LNCAP (cell line): ENCODE measurements at regions not wholly inside any gene's neighbourhood (a gene's known extent, or its start where the extent isn't known, plus 50 kb on each side); places are given as distances from the start of the nearest gene placed in this dataset.

Source experiments
- CTCF ChIP-seq: fragments of 450-650 bp; IDR thresholded peaks from 2 replicates; pipeline ENCODE4 v1.5.1; 2017; ENCODE audit warnings: mild to moderate bottlenecking

GRCh38 chr5:162939991-162940390 is 497.4 kb upstream of the CCNG1 start:
- TF ChIP-seq CTCF, result no peak

DNA sequence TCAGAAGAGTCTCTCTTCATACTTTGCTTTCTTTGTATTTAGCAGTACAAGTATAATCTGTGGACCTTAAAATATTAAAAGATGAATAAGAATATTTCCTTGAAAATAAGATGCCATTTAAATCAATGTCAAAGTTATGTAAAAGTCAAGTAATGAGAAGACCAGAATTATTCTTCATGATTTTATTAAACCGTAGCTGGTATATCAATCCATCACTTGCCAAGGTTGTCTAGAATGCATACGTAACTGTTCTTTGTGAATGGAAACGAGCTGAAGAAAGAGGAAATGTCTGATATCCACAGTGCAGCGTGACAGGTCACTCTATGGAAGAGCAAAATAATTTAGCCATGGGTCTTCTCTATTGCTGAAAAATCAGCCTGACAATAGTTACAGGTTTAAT is 488.7 kb upstream of the CCNG1 start:
- no peak for TF ChIP-seq CTCF

DNA sequence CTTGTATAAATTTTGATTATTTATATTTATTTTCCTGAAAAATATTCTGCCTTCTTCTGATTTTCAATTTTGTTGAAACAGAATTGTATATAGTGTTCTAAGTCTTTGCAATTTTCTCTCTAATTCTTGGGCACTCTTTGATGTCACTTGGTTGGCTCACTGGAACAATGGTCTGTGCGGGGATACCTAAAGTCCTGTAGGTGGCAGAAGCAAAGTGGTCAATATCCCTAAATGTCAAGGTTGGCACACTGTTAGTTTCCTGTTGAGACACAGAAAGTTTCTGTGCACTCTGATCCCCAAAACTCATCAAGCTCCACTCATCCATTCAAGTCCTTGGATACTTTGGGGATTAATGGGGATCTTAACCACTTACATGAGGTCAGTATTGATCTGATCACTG is 480.8 kb upstream of the CCNG1 start:
- no peak for TF ChIP-seq CTCF

DNA sequence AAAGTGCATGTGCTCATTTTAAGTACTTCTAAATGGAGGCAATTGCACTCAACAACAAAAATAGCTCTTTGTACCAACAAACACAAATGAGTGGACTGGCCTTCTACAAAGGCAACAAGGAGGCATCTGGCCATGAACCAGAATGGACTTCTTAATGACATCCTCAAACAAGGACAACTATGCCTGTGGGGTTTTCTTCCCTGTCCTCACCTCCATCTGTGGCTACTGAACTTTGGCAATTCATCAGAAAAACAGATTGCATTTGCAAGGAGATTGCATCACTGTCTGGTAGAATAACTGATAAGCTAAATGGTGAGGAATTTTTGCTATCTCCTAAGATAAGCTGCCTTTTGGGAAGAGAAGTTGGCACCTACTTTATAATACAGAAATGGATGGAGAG is 447.3 kb upstream of the CCNG1 start:
- no peak for TF ChIP-seq CTCF

- no peak for TF ChIP-seq CTCF
These were observed 446.4 kb upstream of the CCNG1 start for GRCh38 chr5:162990856-162991497.

DNA sequence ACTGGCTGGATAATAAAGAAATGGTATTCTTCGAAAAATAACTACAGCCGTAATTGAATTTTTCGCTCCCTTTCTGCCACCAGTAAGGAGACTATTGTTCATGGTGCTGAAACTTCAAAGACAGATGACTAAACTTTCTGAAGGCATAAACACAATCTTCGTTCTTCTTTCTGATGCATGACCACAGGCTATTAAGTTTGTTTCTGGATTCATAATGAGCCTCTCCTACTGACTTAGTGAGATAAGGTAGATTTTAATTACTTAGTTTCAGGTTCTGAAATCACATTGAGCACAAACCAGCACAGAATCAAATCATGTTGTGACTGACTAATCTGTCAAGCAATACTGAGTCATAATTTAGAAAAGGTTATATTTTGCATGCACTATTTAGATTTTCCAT is 441.8 kb upstream of the CCNG1 start:
- TF ChIP-seq CTCF, result no peak

DNA sequence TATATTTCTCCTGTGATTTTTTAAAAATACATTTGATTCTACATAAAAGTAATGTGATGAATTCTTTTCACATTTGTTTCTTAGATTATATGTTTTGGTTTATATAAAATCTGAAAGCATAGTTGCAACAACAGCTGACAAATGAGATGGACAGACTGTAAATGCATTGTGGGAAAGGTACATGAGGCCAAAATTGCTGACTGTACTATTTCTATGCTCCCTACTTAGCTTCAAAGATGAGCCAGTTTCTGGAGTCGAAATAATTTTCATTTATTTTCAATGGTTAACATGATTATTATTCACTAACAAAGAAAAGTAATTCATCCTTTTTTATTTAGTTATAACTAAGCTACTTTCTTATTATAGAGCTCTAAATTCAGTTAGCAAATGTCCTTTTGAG is 441.3 kb upstream of the CCNG1 start:
- no peak for TF ChIP-seq CTCF

DNA sequence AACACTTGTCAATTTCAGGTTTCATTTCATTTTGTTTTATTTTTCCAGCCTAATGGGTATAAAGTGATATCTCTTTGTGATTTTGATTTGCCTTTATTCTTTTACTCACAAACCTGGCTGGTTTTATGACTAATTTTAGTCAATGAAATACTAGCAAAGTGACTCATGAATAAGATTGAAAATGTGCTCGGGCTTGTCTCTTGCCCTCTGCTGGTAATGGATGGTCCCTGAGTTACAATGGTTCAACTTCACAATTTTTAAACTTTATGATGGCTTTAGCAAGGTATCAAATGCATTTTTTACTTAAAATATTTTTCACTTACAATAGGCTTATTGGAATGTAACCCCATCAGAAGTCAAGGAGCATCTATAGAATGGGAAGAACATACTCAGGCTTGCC is 431.4 kb upstream of the CCNG1 start:
- TF ChIP-seq CTCF, result no peak
